Liver (tissue), 8 donors: ENCODE measurements at regions not wholly inside any gene's neighbourhood (a gene's known extent, or its start where the extent isn't known, plus 50 kb on each side); places are given as distances from the start of the nearest gene placed in this dataset.

Experiments
- DNase-seq: peaks from one replicate; pipeline ENCODE4 v3.0.0-alpha.2; 2017; ENCODE audit warnings: low spot score
- H3K27ac ChIP-seq, 2 donors: one replicate each; pipeline ENCODE4 v1.7.0; 2013; ENCODE audit warnings: inconsistent platforms in 2 of 2, low read length in 2 of 2, control low read depth in 1 of 2, low read depth in 1 of 2, mild to moderate bottlenecking in 1 of 2
- H3K27me3 ChIP-seq, 4 donors: one replicate each; pipeline versions ENCODE4 v1.6.1 to v1.7.0; 2013; ENCODE audit warnings: low read length in 3 of 4, inconsistent platforms in 1 of 4, mild to moderate bottlenecking in 1 of 4, moderate library complexity in 1 of 4; ENCODE audit not compliant: control insufficient read depth in 4 of 4, insufficient read depth in 4 of 4
- H3K36me3 ChIP-seq, 4 donors: one replicate each; pipeline versions ENCODE4 v1.6.1 to v1.7.0; 2013; ENCODE audit warnings: low read length in 3 of 4, mild to moderate bottlenecking in 3 of 4, low read depth in 1 of 4, moderate library complexity in 1 of 4; ENCODE audit not compliant: control insufficient read depth in 4 of 4, insufficient read depth in 3 of 4
- H3K4me1 ChIP-seq, 4 donors: one replicate each; pipeline versions ENCODE4 v1.6.1 to v1.7.0; 2013; ENCODE audit warnings: low read length in 3 of 4, mild to moderate bottlenecking in 3 of 4, moderate library complexity in 1 of 4; ENCODE audit not compliant: control insufficient read depth in 4 of 4, insufficient read depth in 4 of 4
- H3K4me3 ChIP-seq, 3 donors: one replicate each; pipeline versions ENCODE4 v1.6.1 to v1.7.0; 2013; ENCODE audit warnings: low read length in 3 of 3, control low read depth in 1 of 3, low read depth in 1 of 3, mild to moderate bottlenecking in 1 of 3
- H3K9ac ChIP-seq, 2 donors: one replicate each; pipeline ENCODE4 v1.7.0; 2013; ENCODE audit warnings: low read length in 2 of 2, mild to moderate bottlenecking in 2 of 2, moderate library complexity in 2 of 2, control low read depth in 1 of 2, low read depth in 1 of 2
- H3K9me3 ChIP-seq, 4 donors: one replicate each; pipeline versions ENCODE4 v1.6.1 to v1.7.0; 2013; ENCODE audit warnings: low read length in 3 of 4; ENCODE audit not compliant: control insufficient read depth in 4 of 4
- EGR1 ChIP-seq, 2 donors: IDR thresholded peaks; 2 replicates each; pipeline ENCODE4 v1.6.1; 2016 to 2018; ENCODE audit warnings: antibody characterized with exemption in 2 of 2, low read depth in 2 of 2
- FOXA2 ChIP-seq: IDR thresholded peaks from 2 replicates; pipeline ENCODE4 v1.6.1; 2016; ENCODE audit warnings: antibody characterized with exemption
- GABPA ChIP-seq, 2 donors: IDR thresholded peaks in 1 of 2; conservative IDR thresholded peaks in 1 of 2; 2 replicates each; pipeline ENCODE4 v1.6.1; 2016; ENCODE audit warnings: antibody characterized with exemption in 2 of 2, mild to moderate bottlenecking in 1 of 2, moderate library complexity in 1 of 2
- HNF4A ChIP-seq, 2 donors: conservative IDR thresholded peaks; 2 replicates each; pipeline ENCODE4 v1.6.1; 2016; ENCODE audit warnings: antibody characterized with exemption in 2 of 2, mild to moderate bottlenecking in 2 of 2
- HNF4G ChIP-seq: IDR thresholded peaks from 2 replicates; pipeline ENCODE4 v1.6.1; 2016; ENCODE audit warnings: antibody characterized with exemption
- JUND ChIP-seq, 2 donors: IDR thresholded peaks; 2 replicates each; pipeline ENCODE4 v1.6.1; 2016; ENCODE audit warnings: antibody characterized with exemption in 2 of 2
- NR2F2 ChIP-seq: IDR thresholded peaks from 2 replicates; pipeline ENCODE4 v1.6.1; 2016; ENCODE audit warnings: antibody characterized with exemption
- RAD21 ChIP-seq, 2 donors: IDR thresholded peaks; 2 replicates each; pipeline ENCODE4 v1.6.1; 2016; ENCODE audit warnings: antibody characterized with exemption in 2 of 2, mild to moderate bottlenecking in 2 of 2
- RXRA ChIP-seq, 2 donors: IDR thresholded peaks; 2 replicates each; pipeline ENCODE4 v1.6.1; 2017 to 2018; ENCODE audit warnings: antibody characterized with exemption in 2 of 2, mild to moderate bottlenecking in 1 of 2
- SP1 ChIP-seq: IDR thresholded peaks from 2 replicates; pipeline ENCODE4 v1.6.1; 2018; ENCODE audit warnings: antibody characterized with exemption, mild to moderate bottlenecking
- TAF1 ChIP-seq: conservative IDR thresholded peaks from 2 replicates; pipeline ENCODE4 v1.6.1; 2016; ENCODE audit warnings: antibody characterized with exemption, mild to moderate bottlenecking
- YY1 ChIP-seq: IDR thresholded peaks from 2 replicates; pipeline ENCODE4 v1.6.1; 2016; ENCODE audit warnings: antibody characterized with exemption, mild to moderate bottlenecking
- WGBS: extraction: QIAGEN DNeasy Blood & Tissue Kit; methylation state at CpG from one replicate; pipeline ENCODE4 v1.1.7; 2013; 5-methylcytosine and 5-hydroxymethylcytosine counted together
- TF ChIP-seq, protein P1 (sequence below): IDR thresholded peaks from 2 replicates; pipeline ENCODE4 v1.6.1; 2016; ENCODE audit warnings: antibody characterized with exemption
- TF ChIP-seq, protein P2 (sequence below): IDR thresholded peaks from 2 replicates; pipeline ENCODE4 v1.6.1; 2016; ENCODE audit warnings: antibody characterized with exemption
- TF ChIP-seq, protein P3 (sequence below): IDR thresholded peaks from 2 replicates; pipeline ENCODE4 v1.6.1; 2016; ENCODE audit warnings: antibody characterized with exemption
- TF ChIP-seq, protein P4 (sequence below): IDR thresholded peaks from 2 replicates; pipeline ENCODE4 v1.6.1; 2016; ENCODE audit warnings: antibody characterized with exemption, mild to moderate bottlenecking
- TF ChIP-seq, protein P5 (sequence below): fragments of 150-350 bp; IDR thresholded peaks from 2 replicates; pipeline ENCODE4 v1.5.1; 2017; ENCODE audit warnings: improper control_type of control experiment, low read depth, low read length; ENCODE audit not compliant: missing input control
- donor health status: healthy.
- donor health status: healthy.
- donor health status: healthy.
- donor health status: healthy.
- donor health status: healthy.

DNA sequence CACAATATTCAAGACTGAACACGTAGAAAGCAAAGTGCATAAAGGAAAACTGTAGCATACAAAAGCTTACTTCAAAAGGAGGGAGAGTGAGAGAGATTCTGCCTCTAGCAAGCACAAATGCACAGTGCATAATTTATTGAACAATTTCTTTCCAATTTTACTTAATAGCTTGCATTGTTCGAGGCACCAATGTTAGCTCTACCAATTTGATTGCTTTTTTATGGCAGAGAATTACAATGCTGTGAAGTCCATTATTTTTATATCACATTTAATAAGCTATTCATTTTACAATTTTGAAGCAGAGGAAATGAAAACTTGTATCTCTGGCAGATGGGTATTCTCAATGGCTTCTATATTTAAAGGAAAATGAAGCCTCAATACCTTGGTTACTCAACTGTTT lies 331.7 kb downstream of the GPM6A start:
- TF ChIP-seq, protein P1, sequence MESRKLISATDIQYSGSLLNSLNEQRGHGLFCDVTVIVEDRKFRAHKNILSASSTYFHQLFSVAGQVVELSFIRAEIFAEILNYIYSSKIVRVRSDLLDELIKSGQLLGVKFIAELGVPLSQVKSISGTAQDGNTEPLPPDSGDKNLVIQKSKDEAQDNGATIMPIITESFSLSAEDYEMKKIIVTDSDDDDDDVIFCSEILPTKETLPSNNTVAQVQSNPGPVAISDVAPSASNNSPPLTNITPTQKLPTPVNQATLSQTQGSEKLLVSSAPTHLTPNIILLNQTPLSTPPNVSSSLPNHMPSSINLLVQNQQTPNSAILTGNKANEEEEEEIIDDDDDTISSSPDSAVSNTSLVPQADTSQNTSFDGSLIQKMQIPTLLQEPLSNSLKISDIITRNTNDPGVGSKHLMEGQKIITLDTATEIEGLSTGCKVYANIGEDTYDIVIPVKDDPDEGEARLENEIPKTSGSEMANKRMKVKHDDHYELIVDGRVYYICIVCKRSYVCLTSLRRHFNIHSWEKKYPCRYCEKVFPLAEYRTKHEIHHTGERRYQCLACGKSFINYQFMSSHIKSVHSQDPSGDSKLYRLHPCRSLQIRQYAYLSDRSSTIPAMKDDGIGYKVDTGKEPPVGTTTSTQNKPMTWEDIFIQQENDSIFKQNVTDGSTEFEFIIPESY = no peak
- TF ChIP-seq GABPA (IDR thresholded peaks at IDR 0.05 in 1 of 2, conservative IDR thresholded peaks at IDR 0.05 in 1 of 2) (no peak), EGR1 (IDR thresholded peaks at IDR 0.05; ENCODE audit: low read depth in 2 of 2) (no peak), JUND (IDR thresholded peaks at IDR 0.05) (no peak), YY1 (no peak), SP1 (no peak), TAF1 (no peak), FOXA2 (no peak), HNF4A (conservative IDR thresholded peaks at IDR 0.05) (no peak), NR2F2 (no peak), HNF4G (no peak)
- TF ChIP-seq, protein P2, sequence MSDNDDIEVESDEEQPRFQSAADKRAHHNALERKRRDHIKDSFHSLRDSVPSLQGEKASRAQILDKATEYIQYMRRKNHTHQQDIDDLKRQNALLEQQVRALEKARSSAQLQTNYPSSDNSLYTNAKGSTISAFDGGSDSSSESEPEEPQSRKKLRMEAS = no peak
- TF ChIP-seq, protein P3, sequence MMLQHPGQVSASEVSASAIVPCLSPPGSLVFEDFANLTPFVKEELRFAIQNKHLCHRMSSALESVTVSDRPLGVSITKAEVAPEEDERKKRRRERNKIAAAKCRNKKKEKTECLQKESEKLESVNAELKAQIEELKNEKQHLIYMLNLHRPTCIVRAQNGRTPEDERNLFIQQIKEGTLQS = no peak
- TF ChIP-seq, protein P4, sequence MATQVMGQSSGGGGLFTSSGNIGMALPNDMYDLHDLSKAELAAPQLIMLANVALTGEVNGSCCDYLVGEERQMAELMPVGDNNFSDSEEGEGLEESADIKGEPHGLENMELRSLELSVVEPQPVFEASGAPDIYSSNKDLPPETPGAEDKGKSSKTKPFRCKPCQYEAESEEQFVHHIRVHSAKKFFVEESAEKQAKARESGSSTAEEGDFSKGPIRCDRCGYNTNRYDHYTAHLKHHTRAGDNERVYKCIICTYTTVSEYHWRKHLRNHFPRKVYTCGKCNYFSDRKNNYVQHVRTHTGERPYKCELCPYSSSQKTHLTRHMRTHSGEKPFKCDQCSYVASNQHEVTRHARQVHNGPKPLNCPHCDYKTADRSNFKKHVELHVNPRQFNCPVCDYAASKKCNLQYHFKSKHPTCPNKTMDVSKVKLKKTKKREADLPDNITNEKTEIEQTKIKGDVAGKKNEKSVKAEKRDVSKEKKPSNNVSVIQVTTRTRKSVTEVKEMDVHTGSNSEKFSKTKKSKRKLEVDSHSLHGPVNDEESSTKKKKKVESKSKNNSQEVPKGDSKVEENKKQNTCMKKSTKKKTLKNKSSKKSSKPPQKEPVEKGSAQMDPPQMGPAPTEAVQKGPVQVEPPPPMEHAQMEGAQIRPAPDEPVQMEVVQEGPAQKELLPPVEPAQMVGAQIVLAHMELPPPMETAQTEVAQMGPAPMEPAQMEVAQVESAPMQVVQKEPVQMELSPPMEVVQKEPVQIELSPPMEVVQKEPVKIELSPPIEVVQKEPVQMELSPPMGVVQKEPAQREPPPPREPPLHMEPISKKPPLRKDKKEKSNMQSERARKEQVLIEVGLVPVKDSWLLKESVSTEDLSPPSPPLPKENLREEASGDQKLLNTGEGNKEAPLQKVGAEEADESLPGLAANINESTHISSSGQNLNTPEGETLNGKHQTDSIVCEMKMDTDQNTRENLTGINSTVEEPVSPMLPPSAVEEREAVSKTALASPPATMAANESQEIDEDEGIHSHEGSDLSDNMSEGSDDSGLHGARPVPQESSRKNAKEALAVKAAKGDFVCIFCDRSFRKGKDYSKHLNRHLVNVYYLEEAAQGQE = no peak
- TF ChIP-seq, protein P5, sequence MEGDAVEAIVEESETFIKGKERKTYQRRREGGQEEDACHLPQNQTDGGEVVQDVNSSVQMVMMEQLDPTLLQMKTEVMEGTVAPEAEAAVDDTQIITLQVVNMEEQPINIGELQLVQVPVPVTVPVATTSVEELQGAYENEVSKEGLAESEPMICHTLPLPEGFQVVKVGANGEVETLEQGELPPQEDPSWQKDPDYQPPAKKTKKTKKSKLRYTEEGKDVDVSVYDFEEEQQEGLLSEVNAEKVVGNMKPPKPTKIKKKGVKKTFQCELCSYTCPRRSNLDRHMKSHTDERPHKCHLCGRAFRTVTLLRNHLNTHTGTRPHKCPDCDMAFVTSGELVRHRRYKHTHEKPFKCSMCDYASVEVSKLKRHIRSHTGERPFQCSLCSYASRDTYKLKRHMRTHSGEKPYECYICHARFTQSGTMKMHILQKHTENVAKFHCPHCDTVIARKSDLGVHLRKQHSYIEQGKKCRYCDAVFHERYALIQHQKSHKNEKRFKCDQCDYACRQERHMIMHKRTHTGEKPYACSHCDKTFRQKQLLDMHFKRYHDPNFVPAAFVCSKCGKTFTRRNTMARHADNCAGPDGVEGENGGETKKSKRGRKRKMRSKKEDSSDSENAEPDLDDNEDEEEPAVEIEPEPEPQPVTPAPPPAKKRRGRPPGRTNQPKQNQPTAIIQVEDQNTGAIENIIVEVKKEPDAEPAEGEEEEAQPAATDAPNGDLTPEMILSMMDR = no peak
- Histone ChIP-seq H3K9me3 (peaks cover 0 to 3% (median 0%) of the 10 kb centered on the region in 4 donors), H3K27ac (no peak overlapping the region), H3K36me3 (no peaks in the 10 kb centered on the region), H3K4me3 (no peak overlapping the region), H3K27me3 (no peaks in the 10 kb centered on the region), H3K9ac (no peak overlapping the region), H3K4me1 (no peaks in the 10 kb centered on the region)
- WGBS = 21% methylated on average over 2 of the region's 2 CpGs
- DNase-seq = no peak

DNA sequence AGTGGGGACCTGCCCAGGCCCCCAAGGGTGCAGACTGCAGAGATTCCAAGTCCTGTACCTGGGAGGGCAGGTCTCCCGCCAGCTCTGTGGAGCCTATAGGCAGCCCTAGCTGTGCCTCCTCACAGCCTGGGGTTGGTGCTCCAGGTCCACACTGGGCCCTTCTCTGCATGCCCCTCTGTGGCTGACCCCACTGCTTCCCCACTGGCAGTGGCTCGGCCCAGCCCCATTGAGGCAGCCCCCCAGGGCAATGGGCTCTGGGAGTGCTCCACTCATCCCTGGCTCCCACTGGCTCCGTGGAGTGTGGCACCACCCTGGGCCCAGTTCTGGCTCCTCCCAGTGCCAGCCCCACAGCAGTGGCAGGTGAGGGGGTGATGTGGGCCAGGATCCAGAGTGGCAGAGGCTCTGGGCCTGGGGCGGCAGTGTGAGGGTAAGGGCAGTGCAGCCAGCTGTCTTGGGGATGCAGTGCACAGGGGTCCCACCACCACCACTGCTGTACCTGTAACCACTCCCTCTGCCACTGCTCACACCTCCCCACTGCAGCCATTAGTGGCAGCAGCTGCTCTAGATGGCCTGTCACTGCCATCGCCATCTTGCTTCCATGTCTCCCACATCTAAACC lies 312.2 kb downstream of the GPM6A start:
- Histone ChIP-seq H3K9ac (no peak overlapping the region), H3K9me3 (peaks cover 0 to 4% (median 0%) of the 10 kb centered on the region in 4 donors), H3K27ac (no peak overlapping the region), H3K36me3 (no peaks in the 10 kb centered on the region), H3K27me3 (no peaks in the 10 kb centered on the region), H3K4me3 (no peak overlapping the region), H3K4me1 (no peaks in the 10 kb centered on the region)
- 92% methylated on average over 5 of the region's 5 CpGs for WGBS
- TF ChIP-seq HNF4A (conservative IDR thresholded peaks at IDR 0.05) (no peak), RAD21 (IDR thresholded peaks at IDR 0.05) (no peak), NR2F2 (no peak), RXRA (IDR thresholded peaks at IDR 0.05) (no peak), JUND (IDR thresholded peaks at IDR 0.05) (no peak), HNF4G (no peak), FOXA2 (no peak)
- TF ChIP-seq, protein P1 = no peak
- TF ChIP-seq, protein P4 = no peak
- TF ChIP-seq, protein P2 = no peak
- TF ChIP-seq, protein P3 = no peak
- no peak for DNase-seq
